ENCODE measurements at regions not wholly inside any gene's neighbourhood (a gene's known extent, or its start where the extent isn't known, plus 50 kb on each side); places are given as distances from the start of the nearest gene placed in this dataset.
A peak's percentile ranks its signal among the peaks of the same experiment; 100 is the strongest.
"Not testable (repeated sequence)": the region's sequence is repeated elsewhere in the genome, so short reads cannot be mapped to it uniquely, and the experiment has no call there.

- no peak overlapping the region for H3K27ac ChIP-seq (ENCODE audit: low read depth, low read length)
- no peaks in the 10 kb centered on the region for H3K27me3 ChIP-seq (ENCODE audit: control insufficient read depth, insufficient read depth, low read length)
- H3K36me3 ChIP-seq (ENCODE audit: control insufficient read depth, insufficient read depth, low read length) = no peaks in the 10 kb centered on the region
- H3K4me3 ChIP-seq (ENCODE audit: low read depth, low read length) = no peak overlapping the region
- no peak overlapping the region for H3K9ac ChIP-seq (ENCODE audit: low read length)
- H3K9me3 ChIP-seq (ENCODE audit: control insufficient read depth, insufficient read depth, low read depth, low read length) = peaks cover 8% of the 10 kb centered on the region; the same call in 1 of the 2 replicates
- peaks cover 4% of the 10 kb centered on the region; the same call in 1 of the 2 replicates for H3K4me1 ChIP-seq (ENCODE audit: control insufficient read depth, insufficient read depth, low read length)
Observed at GRCh38 chr12:102321305-102322082, 123.9 kb upstream of the PMCH start.

- 0 out of 2 replicates have a peak, but pooled peaks cover 5% of the 10 kb centered on the region for H3K9me3 ChIP-seq (ENCODE audit: control insufficient read depth, insufficient read depth, low read depth, low read length)
- H3K4me3 ChIP-seq (ENCODE audit: low read depth, low read length) = no peak overlapping the region
- H3K27me3 ChIP-seq (ENCODE audit: control insufficient read depth, insufficient read depth, low read length) = no peaks in the 10 kb centered on the region
- 0 out of 2 replicates have a peak, but pooled peaks cover under 1% of the 10 kb centered on the region for H3K4me1 ChIP-seq (ENCODE audit: control insufficient read depth, insufficient read depth, low read length)
- no peak overlapping the region for H3K9ac ChIP-seq (ENCODE audit: low read length)
- no peaks in the 10 kb centered on the region for H3K36me3 ChIP-seq (ENCODE audit: control insufficient read depth, insufficient read depth, low read length)
- no peak overlapping the region for H3K27ac ChIP-seq (ENCODE audit: low read depth, low read length)
Observed at GRCh38 chr12:102317155-102317554, 119.5 kb upstream of the PMCH start.

GRCh38 chr12:102316723-102317122 lies 119.1 kb upstream of the PMCH start:
- H3K9ac ChIP-seq (ENCODE audit: low read length) = no peak overlapping the region
- no peak overlapping the region for H3K4me3 ChIP-seq (ENCODE audit: low read depth, low read length)
- H3K27ac ChIP-seq (ENCODE audit: low read depth, low read length) = no peak overlapping the region
- H3K4me1 ChIP-seq (ENCODE audit: control insufficient read depth, insufficient read depth, low read length) = no peaks in the 10 kb centered on the region
- no peaks in the 10 kb centered on the region for H3K27me3 ChIP-seq (ENCODE audit: control insufficient read depth, insufficient read depth, low read length)
- 0 out of 2 replicates have a peak, but pooled peaks cover 5% of the 10 kb centered on the region for H3K9me3 ChIP-seq (ENCODE audit: control insufficient read depth, insufficient read depth, low read depth, low read length)
- H3K36me3 ChIP-seq (ENCODE audit: control insufficient read depth, insufficient read depth, low read length) = no peaks in the 10 kb centered on the region

GRCh38 chr12:102314821-102315220 lies 117.2 kb upstream of the PMCH start:
- no peaks in the 10 kb centered on the region for H3K27me3 ChIP-seq (ENCODE audit: control insufficient read depth, insufficient read depth, low read length)
- H3K9me3 ChIP-seq (ENCODE audit: control insufficient read depth, insufficient read depth, low read depth, low read length) = no peaks in the 10 kb centered on the region
- H3K4me3 ChIP-seq (ENCODE audit: low read depth, low read length) = no peak overlapping the region
- H3K27ac ChIP-seq (ENCODE audit: low read depth, low read length) = no peak overlapping the region
- H3K36me3 ChIP-seq (ENCODE audit: control insufficient read depth, insufficient read depth, low read length) = no peaks in the 10 kb centered on the region
- H3K4me1 ChIP-seq (ENCODE audit: control insufficient read depth, insufficient read depth, low read length) = no peaks in the 10 kb centered on the region
- H3K9ac ChIP-seq (ENCODE audit: low read length) = no peak overlapping the region

GRCh38 chr12:102313116-102313971 lies 115.7 kb upstream of the PMCH start:
- not testable (repeated sequence) for H3K36me3 ChIP-seq (ENCODE audit: control insufficient read depth, insufficient read depth, low read length); H3K27ac ChIP-seq (ENCODE audit: low read depth, low read length); H3K9me3 ChIP-seq (ENCODE audit: control insufficient read depth, insufficient read depth, low read depth, low read length); H3K27me3 ChIP-seq (ENCODE audit: control insufficient read depth, insufficient read depth, low read length); H3K9ac ChIP-seq (ENCODE audit: low read length); H3K4me1 ChIP-seq (ENCODE audit: control insufficient read depth, insufficient read depth, low read length)
- H3K4me3 ChIP-seq (ENCODE audit: low read depth, low read length) = peak overlapping the region; percentile 35; the same call in 1 of the 2 replicates

GRCh38 chr12:102305486-102305885 lies 107.9 kb upstream of the PMCH start:
- Histone ChIP-seq H3K36me3 (ENCODE audit: control insufficient read depth, insufficient read depth, low read length) (no peaks in the 10 kb centered on the region), H3K27me3 (ENCODE audit: control insufficient read depth, insufficient read depth, low read length) (no peaks in the 10 kb centered on the region), H3K9ac (ENCODE audit: low read length) (no peak overlapping the region), H3K4me3 (ENCODE audit: low read depth, low read length) (no peak overlapping the region), H3K4me1 (ENCODE audit: control insufficient read depth, insufficient read depth, low read length) (no peaks in the 10 kb centered on the region), H3K9me3 (ENCODE audit: control insufficient read depth, insufficient read depth, low read depth, low read length) (no peaks in the 10 kb centered on the region), H3K27ac (ENCODE audit: low read depth, low read length) (no peak overlapping the region)

GRCh38 chr12:102304667-102305066 lies 107.0 kb upstream of the PMCH start:
- H3K9ac ChIP-seq (ENCODE audit: low read length); H3K4me1 ChIP-seq (ENCODE audit: control insufficient read depth, insufficient read depth, low read length); H3K9me3 ChIP-seq (ENCODE audit: control insufficient read depth, insufficient read depth, low read depth, low read length); H3K27me3 ChIP-seq (ENCODE audit: control insufficient read depth, insufficient read depth, low read length); H3K27ac ChIP-seq (ENCODE audit: low read depth, low read length); H3K4me3 ChIP-seq (ENCODE audit: low read depth, low read length); H3K36me3 ChIP-seq (ENCODE audit: control insufficient read depth, insufficient read depth, low read length): not testable (repeated sequence)

- no peaks in the 10 kb centered on the region for H3K4me1 ChIP-seq (ENCODE audit: control insufficient read depth, insufficient read depth, low read length)
- H3K9ac ChIP-seq (ENCODE audit: low read length) = no peak overlapping the region
- no peak overlapping the region for H3K4me3 ChIP-seq (ENCODE audit: low read depth, low read length)
- no peaks in the 10 kb centered on the region for H3K27me3 ChIP-seq (ENCODE audit: control insufficient read depth, insufficient read depth, low read length)
- H3K36me3 ChIP-seq (ENCODE audit: control insufficient read depth, insufficient read depth, low read length) = no peaks in the 10 kb centered on the region
- H3K9me3 ChIP-seq (ENCODE audit: control insufficient read depth, insufficient read depth, low read depth, low read length) = no peaks in the 10 kb centered on the region
- H3K27ac ChIP-seq (ENCODE audit: low read depth, low read length) = no peak overlapping the region
Observed at GRCh38 chr12:102302553-102302952, 104.9 kb upstream of the PMCH start.

GRCh38 chr12:102301547-102301946 lies 103.9 kb upstream of the PMCH start:
- no peaks in the 10 kb centered on the region for H3K4me1 ChIP-seq (ENCODE audit: control insufficient read depth, insufficient read depth, low read length)
- no peak overlapping the region for H3K4me3 ChIP-seq (ENCODE audit: low read depth, low read length)

GRCh38 chr12:102300824-102301461 lies 103.3 kb upstream of the PMCH start:
- Histone ChIP-seq H3K9ac (ENCODE audit: low read length) (no peak overlapping the region), H3K27me3 (ENCODE audit: control insufficient read depth, insufficient read depth, low read length) (no peaks in the 10 kb centered on the region), H3K27ac (ENCODE audit: low read depth, low read length) (no peak overlapping the region), H3K4me3 (ENCODE audit: low read depth, low read length) (no peak overlapping the region), H3K9me3 (ENCODE audit: control insufficient read depth, insufficient read depth, low read depth, low read length) (no peaks in the 10 kb centered on the region), H3K4me1 (ENCODE audit: control insufficient read depth, insufficient read depth, low read length) (no peaks in the 10 kb centered on the region), H3K36me3 (ENCODE audit: control insufficient read depth, insufficient read depth, low read length) (no peaks in the 10 kb centered on the region)

More at GRCh38 chr12:102301547-102301946, 103.9 kb upstream of the PMCH start:
- Histone ChIP-seq H3K9ac (ENCODE audit: low read length) (no peak overlapping the region), H3K9me3 (ENCODE audit: control insufficient read depth, insufficient read depth, low read depth, low read length) (no peaks in the 10 kb centered on the region), H3K27ac (ENCODE audit: low read depth, low read length) (no peak overlapping the region), H3K36me3 (ENCODE audit: control insufficient read depth, insufficient read depth, low read length) (no peaks in the 10 kb centered on the region), H3K27me3 (ENCODE audit: control insufficient read depth, insufficient read depth, low read length) (no peaks in the 10 kb centered on the region)

GRCh38 chr12:102299731-102300130 lies 102.1 kb upstream of the PMCH start:
- no peak overlapping the region for H3K4me3 ChIP-seq (ENCODE audit: low read depth, low read length)
- H3K27me3 ChIP-seq (ENCODE audit: control insufficient read depth, insufficient read depth, low read length) = no peaks in the 10 kb centered on the region
- no peaks in the 10 kb centered on the region for H3K36me3 ChIP-seq (ENCODE audit: control insufficient read depth, insufficient read depth, low read length)
- no peaks in the 10 kb centered on the region for H3K4me1 ChIP-seq (ENCODE audit: control insufficient read depth, insufficient read depth, low read length)
- no peak overlapping the region for H3K27ac ChIP-seq (ENCODE audit: low read depth, low read length)
- H3K9ac ChIP-seq (ENCODE audit: low read length) = no peak overlapping the region
- H3K9me3 ChIP-seq (ENCODE audit: control insufficient read depth, insufficient read depth, low read depth, low read length) = no peaks in the 10 kb centered on the region
